GM10266 (cell line): ENCODE measurements at regions not wholly inside any gene's neighbourhood (a gene's known extent, or its start where the extent isn't known, plus 50 kb on each side); places are given as distances from the start of the nearest gene placed in this dataset.

Source experiments
- DNase-seq: peaks from one replicate; pipeline ENCODE4 v3.0.0; 2012; ENCODE audit errors: extremely low spot score
- TF ChIP-seq, protein P1 (sequence below): IDR thresholded peaks from 2 replicates; pipeline ENCODE4 v1.5.1; 2012; ENCODE audit warnings: mild to moderate bottlenecking, low read depth; ENCODE audit not compliant: control insufficient read depth, insufficient read depth; ENCODE audit errors: missing control alignments

GRCh38 chr14:104356738-104357688 lies 218.6 kb downstream of the KIF26A start:
- no peak for DNase-seq
- TF ChIP-seq, protein P1, sequence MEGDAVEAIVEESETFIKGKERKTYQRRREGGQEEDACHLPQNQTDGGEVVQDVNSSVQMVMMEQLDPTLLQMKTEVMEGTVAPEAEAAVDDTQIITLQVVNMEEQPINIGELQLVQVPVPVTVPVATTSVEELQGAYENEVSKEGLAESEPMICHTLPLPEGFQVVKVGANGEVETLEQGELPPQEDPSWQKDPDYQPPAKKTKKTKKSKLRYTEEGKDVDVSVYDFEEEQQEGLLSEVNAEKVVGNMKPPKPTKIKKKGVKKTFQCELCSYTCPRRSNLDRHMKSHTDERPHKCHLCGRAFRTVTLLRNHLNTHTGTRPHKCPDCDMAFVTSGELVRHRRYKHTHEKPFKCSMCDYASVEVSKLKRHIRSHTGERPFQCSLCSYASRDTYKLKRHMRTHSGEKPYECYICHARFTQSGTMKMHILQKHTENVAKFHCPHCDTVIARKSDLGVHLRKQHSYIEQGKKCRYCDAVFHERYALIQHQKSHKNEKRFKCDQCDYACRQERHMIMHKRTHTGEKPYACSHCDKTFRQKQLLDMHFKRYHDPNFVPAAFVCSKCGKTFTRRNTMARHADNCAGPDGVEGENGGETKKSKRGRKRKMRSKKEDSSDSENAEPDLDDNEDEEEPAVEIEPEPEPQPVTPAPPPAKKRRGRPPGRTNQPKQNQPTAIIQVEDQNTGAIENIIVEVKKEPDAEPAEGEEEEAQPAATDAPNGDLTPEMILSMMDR, result no peak

- DNase-seq, result no peak
- TF ChIP-seq, protein P1, result no peak
These were observed 219.5 kb downstream of the KIF26A start for GRCh38 chr14:104357689-104358527.

DNA sequence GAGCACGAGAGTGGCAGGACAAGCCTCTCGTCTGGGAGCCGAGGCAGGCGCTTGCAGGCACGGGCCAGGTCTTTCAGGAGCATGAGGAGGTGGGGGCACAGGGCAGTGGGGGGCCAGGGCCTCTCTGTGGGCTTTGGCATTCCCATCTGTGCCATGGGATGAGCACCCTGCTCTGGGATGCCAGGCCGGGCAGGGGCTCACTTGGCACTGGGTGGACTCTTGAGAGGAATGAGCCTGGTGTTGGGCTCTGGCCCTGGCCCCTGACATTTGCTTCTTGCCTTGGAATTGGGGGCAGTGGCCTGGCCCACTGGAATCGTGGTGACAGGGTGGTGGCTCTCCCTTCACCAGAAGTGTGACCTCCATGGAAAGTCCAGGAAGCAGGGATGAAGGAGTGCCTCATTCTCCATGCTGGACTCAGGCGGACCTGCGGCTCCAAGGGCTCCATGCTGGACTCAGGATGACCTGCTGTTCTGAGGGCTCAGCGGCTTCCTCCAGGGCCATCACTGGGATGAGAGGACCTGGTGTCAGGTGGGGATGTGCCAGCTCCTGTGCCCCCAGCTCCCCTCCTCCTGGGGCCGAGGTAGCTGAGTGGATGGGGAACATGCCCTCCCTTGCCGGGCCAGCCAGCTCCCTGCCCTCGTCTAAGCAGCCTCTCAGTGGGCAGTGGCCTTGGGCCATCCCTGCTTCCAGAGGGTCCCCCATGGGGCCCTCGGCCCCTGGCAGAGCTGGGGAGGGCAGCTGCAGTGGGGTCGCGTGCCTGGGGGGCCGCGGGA lies 220.3 kb downstream of the KIF26A start:
- no peak for DNase-seq
- TF ChIP-seq, protein P1, result no peak

- TF ChIP-seq, protein P1, result no peak
- DNase-seq, result no peak
These were observed 220.1 kb upstream of the C14orf180 start for GRCh38 chr14:104359301-104359968.

- TF ChIP-seq, protein P1, result no peak
- DNase-seq, result no peak
These were observed 219.6 kb upstream of the C14orf180 start for GRCh38 chr14:104359969-104360442.

GRCh38 chr14:104360501-104360900 lies 219.1 kb upstream of the C14orf180 start:
- TF ChIP-seq, protein P1, result no peak
- no peak for DNase-seq
